MG63 (cell line): ENCODE measurements at regions not wholly inside any gene's neighbourhood (a gene's known extent, or its start where the extent isn't known, plus 50 kb on each side); places are given as distances from the start of the nearest gene placed in this dataset.

Experiments
- DNase-seq: peaks from one replicate; pipeline ENCODE4 v3.0.0-alpha.2; 2020
- H3K27me3 ChIP-seq: fragments of 250-450 bp; sonication (Bioruptor Pico); 2 replicates; pipeline ENCODE4 v1.5.1; 2020; ENCODE audit warnings: mild to moderate bottlenecking, moderate library complexity
- H3K36me3 ChIP-seq: fragments of 250-450 bp; sonication (Bioruptor Pico); 2 replicates; pipeline ENCODE4 v1.5.1; 2020; ENCODE audit warnings: mild to moderate bottlenecking, moderate library complexity
- H3K4me3 ChIP-seq: fragments of 250-450 bp; sonication (Bioruptor Pico); 2 replicates; pipeline ENCODE4 v1.5.1; 2020; ENCODE audit warnings: mild to moderate bottlenecking, moderate library complexity
- H3K9me3 ChIP-seq: fragments of 250-450 bp; sonication (Bioruptor Pico); 2 replicates; pipeline ENCODE4 v1.5.1; 2020; ENCODE audit warnings: mild to moderate bottlenecking, moderate library complexity

- Histone ChIP-seq H3K36me3 (no peaks in the 10 kb centered on the region), H3K27me3 (peaks cover 6% of the 10 kb centered on the region; the same call in 1 of the 2 replicates), H3K9me3 (no peaks in the 10 kb centered on the region), H3K4me3 (no peak overlapping the region)
- DNase-seq, result no peak
Measured at GRCh38 chr16:5333991-5334390, 236.4 kb upstream of the EEF2KMT start.

DNA sequence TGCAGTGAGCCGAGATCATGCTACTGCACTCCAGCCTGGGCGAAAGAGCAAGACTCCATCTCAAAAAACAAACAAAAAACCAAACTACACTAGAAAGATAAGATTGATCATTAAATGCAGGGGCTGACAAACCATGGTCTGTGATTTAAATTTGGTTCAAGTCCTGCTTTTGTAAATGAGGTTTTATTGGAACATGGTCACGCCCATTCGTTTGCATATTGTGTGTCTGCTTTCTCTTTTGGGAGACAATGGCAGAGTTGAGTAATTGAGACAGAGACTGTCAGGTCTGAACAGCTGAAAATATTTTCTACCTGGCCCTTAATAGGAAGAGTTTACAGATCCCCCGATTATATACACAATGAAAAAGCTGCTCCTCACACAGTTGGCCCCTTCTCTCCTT, 235.5 kb upstream of the EEF2KMT start:
- Histone ChIP-seq H3K27me3 (peaks cover 6% of the 10 kb centered on the region; the same call in 1 of the 2 replicates), H3K36me3 (no peaks in the 10 kb centered on the region), H3K9me3 (no peaks in the 10 kb centered on the region), H3K4me3 (no peak overlapping the region)
- no peak for DNase-seq

GRCh38 chr16:5330058-5330457, 232.5 kb upstream of the EEF2KMT start:
- H3K36me3 ChIP-seq, result no peaks in the 10 kb centered on the region

GRCh38 chr16:5328546-5328945, 231.0 kb upstream of the EEF2KMT start:
- H3K4me3 ChIP-seq, result no peak overlapping the region
- H3K27me3 ChIP-seq, result peaks cover 7% of the 10 kb centered on the region; the same call in 1 of the 2 replicates
- DNase-seq, result no peak
- H3K36me3 ChIP-seq, result no peaks in the 10 kb centered on the region
- no peaks in the 10 kb centered on the region for H3K9me3 ChIP-seq

More at GRCh38 chr16:5330058-5330457, 232.5 kb upstream of the EEF2KMT start:
- DNase-seq, result no peak
- H3K4me3 ChIP-seq, result no peak overlapping the region
- peaks cover 10% of the 10 kb centered on the region; the same call in 1 of the 2 replicates for H3K27me3 ChIP-seq
- no peaks in the 10 kb centered on the region for H3K9me3 ChIP-seq

GRCh38 chr16:5326395-5326794, 228.8 kb upstream of the EEF2KMT start:
- Histone ChIP-seq H3K9me3 (no peaks in the 10 kb centered on the region), H3K27me3 (peaks cover 6% of the 10 kb centered on the region; the same call in 1 of the 2 replicates), H3K36me3 (no peaks in the 10 kb centered on the region), H3K4me3 (no peak overlapping the region)
- no peak for DNase-seq

- peaks cover 6% of the 10 kb centered on the region; the same call in 1 of the 2 replicates for H3K27me3 ChIP-seq
- no peaks in the 10 kb centered on the region for H3K36me3 ChIP-seq
Measured at GRCh38 chr16:5325932-5326331, 228.3 kb upstream of the EEF2KMT start.

GRCh38 chr16:5323284-5324141, 225.9 kb upstream of the EEF2KMT start:
- no peaks in the 10 kb centered on the region for H3K36me3 ChIP-seq
- H3K4me3 ChIP-seq, result no peak overlapping the region

More at GRCh38 chr16:5325932-5326331, 228.3 kb upstream of the EEF2KMT start:
- Histone ChIP-seq H3K9me3 (no peaks in the 10 kb centered on the region), H3K4me3 (no peak overlapping the region)
- no peak for DNase-seq

GRCh38 chr16:5321930-5322329, 224.3 kb upstream of the EEF2KMT start:
- Histone ChIP-seq H3K9me3 (0 out of 2 replicates have a peak, but pooled peaks cover 2% of the 10 kb centered on the region), H3K36me3 (no peaks in the 10 kb centered on the region), H3K27me3 (peaks cover 6% of the 10 kb centered on the region; the same call in 1 of the 2 replicates), H3K4me3 (no peak overlapping the region)
- peak; percentile 31 for DNase-seq

More at GRCh38 chr16:5323284-5324141, 225.9 kb upstream of the EEF2KMT start:
- 0 out of 2 replicates have a peak, but pooled peaks cover 2% of the 10 kb centered on the region for H3K9me3 ChIP-seq
- H3K27me3 ChIP-seq, result peaks cover 6% of the 10 kb centered on the region; the same call in 1 of the 2 replicates
- no peak for DNase-seq

- Histone ChIP-seq H3K27me3 (no peaks in the 10 kb centered on the region), H3K9me3 (0 out of 2 replicates have a peak, but pooled peaks cover 2% of the 10 kb centered on the region), H3K36me3 (no peaks in the 10 kb centered on the region), H3K4me3 (no peak overlapping the region)
- DNase-seq, result no peak
Measured at GRCh38 chr16:5319799-5320198, 222.2 kb upstream of the EEF2KMT start.

GRCh38 chr16:5315914-5316313, 218.3 kb upstream of the EEF2KMT start:
- DNase-seq, result no peak
- Histone ChIP-seq H3K9me3 (0 out of 2 replicates have a peak, but pooled peaks cover 2% of the 10 kb centered on the region), H3K36me3 (no peaks in the 10 kb centered on the region), H3K4me3 (no peak overlapping the region), H3K27me3 (no peaks in the 10 kb centered on the region; the same call in 1 of the 2 replicates)

GRCh38 chr16:5314377-5314776, 216.8 kb upstream of the EEF2KMT start:
- DNase-seq, result no peak
- Histone ChIP-seq H3K4me3 (no peak overlapping the region), H3K36me3 (no peaks in the 10 kb centered on the region), H3K9me3 (no peaks in the 10 kb centered on the region), H3K27me3 (no peaks in the 10 kb centered on the region; the same call in 1 of the 2 replicates)

DNA sequence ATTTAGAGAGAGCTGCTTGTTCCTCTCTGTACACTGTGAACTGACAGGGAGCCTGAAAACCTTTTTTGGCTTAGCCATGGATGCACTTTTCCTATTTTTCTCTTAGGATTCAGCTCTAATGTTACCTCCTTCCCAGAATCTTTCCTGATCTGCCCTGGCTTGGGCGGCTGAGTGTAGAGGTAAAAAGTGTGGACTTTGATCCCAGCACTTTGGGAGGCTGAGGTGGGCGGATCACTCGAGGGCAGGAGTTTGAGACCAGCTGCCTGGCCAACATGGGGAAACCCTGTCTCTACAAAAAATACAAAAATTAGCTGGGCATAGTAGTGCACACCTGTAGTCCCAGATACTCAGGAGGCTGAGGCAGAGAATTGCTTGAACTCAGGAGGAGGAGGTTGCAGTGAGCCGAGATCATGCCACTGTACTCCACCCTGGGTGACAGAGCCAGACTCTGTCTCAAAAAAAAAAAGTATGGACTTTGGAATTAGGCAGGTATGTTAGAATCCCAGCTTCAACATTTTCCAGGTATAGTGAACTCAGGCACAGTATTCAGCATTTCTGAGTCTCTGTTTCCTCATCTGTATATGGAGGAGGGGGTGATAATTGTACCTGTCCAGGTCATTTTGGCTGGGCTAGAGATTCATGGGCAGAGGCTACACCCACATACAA, 212.5 kb upstream of the EEF2KMT start:
- no peak for DNase-seq

DNA sequence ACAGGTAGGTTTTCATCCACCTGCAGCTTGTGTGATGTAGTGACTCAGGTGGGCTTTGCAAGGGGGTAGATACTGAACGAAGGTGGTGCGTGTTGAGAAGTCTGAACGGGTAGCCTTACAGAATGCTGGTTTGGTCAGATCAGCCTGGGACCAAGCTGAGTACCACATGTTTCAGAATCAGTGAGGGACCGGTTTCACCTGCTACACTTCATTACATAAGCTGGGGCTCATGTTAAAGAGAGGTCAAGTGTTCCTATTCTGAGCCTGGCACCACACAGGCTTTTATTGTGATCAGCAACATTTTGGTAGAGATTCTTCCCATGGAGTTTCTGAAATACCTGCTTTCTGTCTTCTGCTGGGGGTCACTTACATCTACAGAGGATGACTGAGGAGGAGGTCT, 207.4 kb upstream of the EEF2KMT start:
- DNase-seq, result no peak
- Histone ChIP-seq H3K27me3 (0 out of 2 replicates have a peak, but pooled peaks cover 2% of the 10 kb centered on the region), H3K4me3 (no peak overlapping the region), H3K9me3 (peaks cover 9% of the 10 kb centered on the region; the same call in 1 of the 2 replicates), H3K36me3 (no peaks in the 10 kb centered on the region)

More for the DNA sequence above, 212.5 kb upstream of the EEF2KMT start:
- Histone ChIP-seq H3K4me3 (no peak overlapping the region), H3K27me3 (peaks cover 2% of the 10 kb centered on the region; the same call in 1 of the 2 replicates), H3K9me3 (no peaks in the 10 kb centered on the region), H3K36me3 (no peaks in the 10 kb centered on the region)

DNA sequence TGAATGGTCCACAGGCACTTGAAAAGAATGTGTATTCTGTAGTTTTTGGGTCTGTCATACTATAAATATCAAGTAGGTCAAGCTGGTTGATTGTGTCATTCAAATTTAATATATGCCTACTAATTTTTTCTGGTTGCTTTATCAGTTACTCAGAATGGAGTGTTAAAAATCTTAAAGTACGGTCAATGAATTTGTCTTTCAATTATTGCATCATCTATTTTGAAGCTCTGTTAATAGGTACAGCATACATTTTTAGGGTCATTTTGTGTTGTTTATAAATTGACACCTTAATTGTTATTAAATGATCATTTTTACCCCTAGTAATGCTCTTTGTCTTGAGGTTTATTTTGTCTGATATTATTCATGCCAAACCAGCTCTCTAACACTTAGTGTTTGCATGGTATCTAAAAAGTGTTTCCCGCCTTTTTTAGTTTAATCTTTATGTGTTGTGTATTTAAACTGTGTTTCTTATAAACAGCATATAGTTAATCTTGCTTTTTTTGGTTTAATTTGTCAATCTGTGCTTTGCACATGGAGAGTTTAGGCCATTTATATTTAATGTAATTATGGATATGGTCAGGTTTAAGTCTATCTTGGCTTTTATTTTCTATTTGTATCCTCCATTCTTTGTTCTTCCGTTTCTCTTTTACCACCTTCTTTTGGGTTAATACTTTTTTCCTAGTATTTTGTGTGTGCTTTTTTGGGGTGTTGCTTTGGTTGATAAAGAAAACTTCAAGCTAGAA, 204.9 kb upstream of the EEF2KMT start:
- H3K36me3 ChIP-seq, result no peaks in the 10 kb centered on the region
- H3K9me3 ChIP-seq, result peaks cover 9% of the 10 kb centered on the region; the same call in 1 of the 2 replicates
- peaks cover 6% of the 10 kb centered on the region; the same call in 1 of the 2 replicates for H3K27me3 ChIP-seq
- DNase-seq, result no peak
- no peak overlapping the region for H3K4me3 ChIP-seq

GRCh38 chr16:5298202-5298601, 200.6 kb upstream of the EEF2KMT start:
- DNase-seq, result no peak
- Histone ChIP-seq H3K27me3 (peaks cover 3% of the 10 kb centered on the region; the same call in 1 of the 2 replicates), H3K36me3 (no peaks in the 10 kb centered on the region), H3K9me3 (peaks cover 9% of the 10 kb centered on the region; the same call in 1 of the 2 replicates), H3K4me3 (no peak overlapping the region)

GRCh38 chr16:5296176-5296575, 198.6 kb upstream of the EEF2KMT start:
- Histone ChIP-seq H3K27me3 (peaks cover 3% of the 10 kb centered on the region; the same call in 1 of the 2 replicates), H3K9me3 (no peaks in the 10 kb centered on the region), H3K4me3 (no peak overlapping the region), H3K36me3 (no peaks in the 10 kb centered on the region)
- no peak for DNase-seq
